ENCODE measurements at regions not wholly inside any gene's neighbourhood (a gene's known extent, or its start where the extent isn't known, plus 50 kb on each side); places are given as distances from the start of the nearest gene placed in this dataset.

- TF ChIP-seq, protein P1, sequence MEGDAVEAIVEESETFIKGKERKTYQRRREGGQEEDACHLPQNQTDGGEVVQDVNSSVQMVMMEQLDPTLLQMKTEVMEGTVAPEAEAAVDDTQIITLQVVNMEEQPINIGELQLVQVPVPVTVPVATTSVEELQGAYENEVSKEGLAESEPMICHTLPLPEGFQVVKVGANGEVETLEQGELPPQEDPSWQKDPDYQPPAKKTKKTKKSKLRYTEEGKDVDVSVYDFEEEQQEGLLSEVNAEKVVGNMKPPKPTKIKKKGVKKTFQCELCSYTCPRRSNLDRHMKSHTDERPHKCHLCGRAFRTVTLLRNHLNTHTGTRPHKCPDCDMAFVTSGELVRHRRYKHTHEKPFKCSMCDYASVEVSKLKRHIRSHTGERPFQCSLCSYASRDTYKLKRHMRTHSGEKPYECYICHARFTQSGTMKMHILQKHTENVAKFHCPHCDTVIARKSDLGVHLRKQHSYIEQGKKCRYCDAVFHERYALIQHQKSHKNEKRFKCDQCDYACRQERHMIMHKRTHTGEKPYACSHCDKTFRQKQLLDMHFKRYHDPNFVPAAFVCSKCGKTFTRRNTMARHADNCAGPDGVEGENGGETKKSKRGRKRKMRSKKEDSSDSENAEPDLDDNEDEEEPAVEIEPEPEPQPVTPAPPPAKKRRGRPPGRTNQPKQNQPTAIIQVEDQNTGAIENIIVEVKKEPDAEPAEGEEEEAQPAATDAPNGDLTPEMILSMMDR (IDR thresholded peaks at IDR 0.05): no peak
- TF ChIP-seq EP300 (IDR thresholded peaks at IDR 0.05): no peak
- no peak for TF ChIP-seq POLR2AphosphoS5 (IDR thresholded peaks at IDR 0.05)
- TF ChIP-seq POLR2A (IDR thresholded peaks at IDR 0.05): no peak
Measured at GRCh38 chr7:68457481-68457880, 1140.8 kb upstream of the AUTS2 start.
